ENCODE measurements at regions not wholly inside any gene's neighbourhood (a gene's known extent, or its start where the extent isn't known, plus 50 kb on each side); places are given as distances from the start of the nearest gene placed in this dataset.

DNA sequence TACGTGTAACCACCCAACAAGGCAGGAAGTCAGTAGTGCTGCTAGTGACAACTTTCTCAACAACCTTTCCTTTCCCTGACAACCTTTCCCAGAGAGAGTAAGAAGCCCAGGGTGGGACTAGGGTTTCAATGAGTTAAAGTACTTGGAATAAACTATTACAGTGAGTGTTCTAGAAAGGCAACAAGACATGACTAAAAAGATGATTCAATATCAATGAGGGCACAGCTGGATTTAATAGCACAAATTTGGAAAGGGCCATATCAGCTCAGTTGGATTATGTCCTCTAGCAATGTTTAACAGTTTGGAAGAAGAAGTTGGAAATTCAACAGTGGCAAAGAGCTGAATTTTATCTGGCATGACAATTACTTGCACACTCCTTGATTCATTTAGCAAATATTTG, 90.4 kb upstream of the GRIN2B start:
- no peak for TF ChIP-seq GABPA (IDR thresholded peaks at IDR 0.05; ENCODE audit: low read depth)
- TF ChIP-seq, protein P1, sequence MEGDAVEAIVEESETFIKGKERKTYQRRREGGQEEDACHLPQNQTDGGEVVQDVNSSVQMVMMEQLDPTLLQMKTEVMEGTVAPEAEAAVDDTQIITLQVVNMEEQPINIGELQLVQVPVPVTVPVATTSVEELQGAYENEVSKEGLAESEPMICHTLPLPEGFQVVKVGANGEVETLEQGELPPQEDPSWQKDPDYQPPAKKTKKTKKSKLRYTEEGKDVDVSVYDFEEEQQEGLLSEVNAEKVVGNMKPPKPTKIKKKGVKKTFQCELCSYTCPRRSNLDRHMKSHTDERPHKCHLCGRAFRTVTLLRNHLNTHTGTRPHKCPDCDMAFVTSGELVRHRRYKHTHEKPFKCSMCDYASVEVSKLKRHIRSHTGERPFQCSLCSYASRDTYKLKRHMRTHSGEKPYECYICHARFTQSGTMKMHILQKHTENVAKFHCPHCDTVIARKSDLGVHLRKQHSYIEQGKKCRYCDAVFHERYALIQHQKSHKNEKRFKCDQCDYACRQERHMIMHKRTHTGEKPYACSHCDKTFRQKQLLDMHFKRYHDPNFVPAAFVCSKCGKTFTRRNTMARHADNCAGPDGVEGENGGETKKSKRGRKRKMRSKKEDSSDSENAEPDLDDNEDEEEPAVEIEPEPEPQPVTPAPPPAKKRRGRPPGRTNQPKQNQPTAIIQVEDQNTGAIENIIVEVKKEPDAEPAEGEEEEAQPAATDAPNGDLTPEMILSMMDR (IDR thresholded peaks at IDR 0.05; ENCODE audit: insufficient read depth, low read length) = no peak
